Panc1 (cell line): ENCODE measurements at regions not wholly inside any gene's neighbourhood (a gene's known extent, or its start where the extent isn't known, plus 50 kb on each side); places are given as distances from the start of the nearest gene placed in this dataset.

Source experiments
- TF ChIP-seq, protein P1 (sequence below), 2 experiments: IDR thresholded peaks; 2 replicates each; pipeline ENCODE4 v1.6.1; 2011 to 2012; ENCODE audit warnings: low read depth in 2 of 2, control low read depth in 1 of 2, low read length in 1 of 2, mild to moderate bottlenecking in 1 of 2, moderate library complexity in 1 of 2; ENCODE audit not compliant: insufficient read depth in 1 of 2
- TF ChIP-seq, protein P2 (sequence below): fragments of 450-650 bp; IDR thresholded peaks from 2 replicates; pipeline ENCODE4 v1.5.1; 2017; ENCODE audit warnings: mild to moderate bottlenecking

DNA sequence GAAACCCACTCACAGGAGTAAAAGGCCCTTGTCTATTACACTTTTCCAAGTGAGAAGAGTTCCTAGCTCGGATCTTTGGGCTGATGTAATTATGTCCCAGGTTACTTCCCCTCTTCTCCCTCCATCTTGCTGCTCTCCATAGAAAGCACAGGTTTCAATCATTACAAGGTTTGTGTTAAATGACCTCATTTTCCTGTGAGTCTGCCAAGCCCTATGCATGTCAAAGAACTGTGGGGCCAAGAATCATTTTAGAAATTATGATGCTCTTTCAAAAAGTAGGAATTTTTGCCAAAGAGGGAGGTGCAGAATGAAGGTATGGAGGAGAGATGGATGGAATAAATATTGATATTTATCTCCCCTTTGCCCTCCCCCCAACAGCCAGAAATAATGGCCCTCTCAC is 129.3 kb upstream of the TPM1 start:
- TF ChIP-seq, protein P1, sequence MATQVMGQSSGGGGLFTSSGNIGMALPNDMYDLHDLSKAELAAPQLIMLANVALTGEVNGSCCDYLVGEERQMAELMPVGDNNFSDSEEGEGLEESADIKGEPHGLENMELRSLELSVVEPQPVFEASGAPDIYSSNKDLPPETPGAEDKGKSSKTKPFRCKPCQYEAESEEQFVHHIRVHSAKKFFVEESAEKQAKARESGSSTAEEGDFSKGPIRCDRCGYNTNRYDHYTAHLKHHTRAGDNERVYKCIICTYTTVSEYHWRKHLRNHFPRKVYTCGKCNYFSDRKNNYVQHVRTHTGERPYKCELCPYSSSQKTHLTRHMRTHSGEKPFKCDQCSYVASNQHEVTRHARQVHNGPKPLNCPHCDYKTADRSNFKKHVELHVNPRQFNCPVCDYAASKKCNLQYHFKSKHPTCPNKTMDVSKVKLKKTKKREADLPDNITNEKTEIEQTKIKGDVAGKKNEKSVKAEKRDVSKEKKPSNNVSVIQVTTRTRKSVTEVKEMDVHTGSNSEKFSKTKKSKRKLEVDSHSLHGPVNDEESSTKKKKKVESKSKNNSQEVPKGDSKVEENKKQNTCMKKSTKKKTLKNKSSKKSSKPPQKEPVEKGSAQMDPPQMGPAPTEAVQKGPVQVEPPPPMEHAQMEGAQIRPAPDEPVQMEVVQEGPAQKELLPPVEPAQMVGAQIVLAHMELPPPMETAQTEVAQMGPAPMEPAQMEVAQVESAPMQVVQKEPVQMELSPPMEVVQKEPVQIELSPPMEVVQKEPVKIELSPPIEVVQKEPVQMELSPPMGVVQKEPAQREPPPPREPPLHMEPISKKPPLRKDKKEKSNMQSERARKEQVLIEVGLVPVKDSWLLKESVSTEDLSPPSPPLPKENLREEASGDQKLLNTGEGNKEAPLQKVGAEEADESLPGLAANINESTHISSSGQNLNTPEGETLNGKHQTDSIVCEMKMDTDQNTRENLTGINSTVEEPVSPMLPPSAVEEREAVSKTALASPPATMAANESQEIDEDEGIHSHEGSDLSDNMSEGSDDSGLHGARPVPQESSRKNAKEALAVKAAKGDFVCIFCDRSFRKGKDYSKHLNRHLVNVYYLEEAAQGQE (IDR thresholded peaks at IDR 0.05; ENCODE audit: insufficient read depth in 1 of 2, low read depth in 2 of 2, low read length in 1 of 2): no peak
- TF ChIP-seq, protein P2, sequence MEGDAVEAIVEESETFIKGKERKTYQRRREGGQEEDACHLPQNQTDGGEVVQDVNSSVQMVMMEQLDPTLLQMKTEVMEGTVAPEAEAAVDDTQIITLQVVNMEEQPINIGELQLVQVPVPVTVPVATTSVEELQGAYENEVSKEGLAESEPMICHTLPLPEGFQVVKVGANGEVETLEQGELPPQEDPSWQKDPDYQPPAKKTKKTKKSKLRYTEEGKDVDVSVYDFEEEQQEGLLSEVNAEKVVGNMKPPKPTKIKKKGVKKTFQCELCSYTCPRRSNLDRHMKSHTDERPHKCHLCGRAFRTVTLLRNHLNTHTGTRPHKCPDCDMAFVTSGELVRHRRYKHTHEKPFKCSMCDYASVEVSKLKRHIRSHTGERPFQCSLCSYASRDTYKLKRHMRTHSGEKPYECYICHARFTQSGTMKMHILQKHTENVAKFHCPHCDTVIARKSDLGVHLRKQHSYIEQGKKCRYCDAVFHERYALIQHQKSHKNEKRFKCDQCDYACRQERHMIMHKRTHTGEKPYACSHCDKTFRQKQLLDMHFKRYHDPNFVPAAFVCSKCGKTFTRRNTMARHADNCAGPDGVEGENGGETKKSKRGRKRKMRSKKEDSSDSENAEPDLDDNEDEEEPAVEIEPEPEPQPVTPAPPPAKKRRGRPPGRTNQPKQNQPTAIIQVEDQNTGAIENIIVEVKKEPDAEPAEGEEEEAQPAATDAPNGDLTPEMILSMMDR: no peak
